ENCODE measurements at regions not wholly inside any gene's neighbourhood (a gene's known extent, or its start where the extent isn't known, plus 50 kb on each side); places are given as distances from the start of the nearest gene placed in this dataset.

GRCh38 chr10:124296121-124296812 is 122.5 kb downstream of the OAT start:
- no peaks in the 10 kb centered on the region for H3K27me3 ChIP-seq (ENCODE audit: control insufficient read depth in 1 of 2, insufficient read depth in 2 of 2, low read length in 2 of 2)
- H3K4me1 ChIP-seq (ENCODE audit: control insufficient read depth in 1 of 2, insufficient read depth in 2 of 2, low read length in 2 of 2), result no peaks in the 10 kb centered on the region
- H3K36me3 ChIP-seq (ENCODE audit: control insufficient read depth in 1 of 2, insufficient read depth in 2 of 2, low read length in 2 of 2), result no peaks in the 10 kb centered on the region
- peaks cover 5 to 7% of the 10 kb centered on the region in 2 donors for H3K9me3 ChIP-seq (ENCODE audit: control insufficient read depth in 1 of 2, low read length in 2 of 2)
- H3K4me3 ChIP-seq (ENCODE audit: low read depth in 1 of 2, low read length in 2 of 2), result no peak overlapping the region
- no peak overlapping the region for H3K27ac ChIP-seq (ENCODE audit: low read depth, low read length)
- no peak overlapping the region for H3K9ac ChIP-seq (ENCODE audit: low read depth in 1 of 2, low read length in 2 of 2)

DNA sequence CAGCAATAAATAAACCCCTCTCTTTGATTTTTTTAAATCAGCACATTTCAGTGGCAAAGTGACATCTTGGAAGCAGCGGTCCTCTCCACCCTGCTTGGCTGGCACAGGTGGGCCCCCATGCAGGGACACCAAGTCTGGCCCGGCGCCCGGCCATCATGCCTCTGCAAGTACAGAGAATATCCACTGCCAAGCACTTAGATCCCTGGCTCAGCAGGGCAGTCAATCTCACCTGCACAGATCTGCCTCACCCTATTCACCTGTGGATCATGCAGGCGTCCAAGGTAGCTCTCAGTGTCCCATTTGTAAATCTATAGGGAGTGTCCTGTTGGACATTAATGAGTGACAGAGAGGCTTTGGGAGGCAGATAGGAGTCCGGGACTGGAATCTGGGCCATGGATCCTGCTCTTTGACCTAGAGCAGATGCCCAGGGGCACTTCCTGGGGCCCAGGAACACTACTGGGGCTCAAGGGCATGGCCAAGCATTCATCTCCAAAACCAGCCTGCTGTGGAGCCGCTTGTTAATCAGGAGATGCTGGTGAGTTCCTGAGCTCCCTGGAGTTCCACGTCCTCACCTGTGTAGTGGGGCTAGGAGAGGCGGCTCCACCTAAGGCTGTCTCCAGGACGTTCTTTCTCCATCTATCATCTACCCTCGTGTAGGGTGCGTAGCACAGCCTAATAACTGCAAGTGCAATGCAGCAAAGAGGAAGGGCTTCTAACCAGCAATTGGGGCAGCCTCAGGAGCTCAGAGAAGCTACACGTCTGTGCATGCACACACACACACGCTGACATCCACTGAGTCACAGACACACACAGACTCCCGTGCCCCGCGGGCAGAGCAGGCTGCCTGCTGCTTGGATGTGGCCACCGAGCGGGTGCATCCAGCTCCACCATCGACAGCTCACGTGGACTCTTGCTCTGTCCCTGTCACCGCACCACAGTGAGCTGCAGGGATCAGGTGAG is 123.6 kb downstream of the OAT start:
- Histone ChIP-seq H3K4me1 (ENCODE audit: control insufficient read depth in 1 of 2, insufficient read depth in 2 of 2, low read length in 2 of 2) (peaks cover 0 to 6% of the 10 kb centered on the region in 2 donors), H3K27me3 (ENCODE audit: control insufficient read depth in 1 of 2, insufficient read depth in 2 of 2, low read length in 2 of 2) (no peaks in the 10 kb centered on the region), H3K4me3 (ENCODE audit: low read depth in 1 of 2, low read length in 2 of 2) (no peak overlapping the region), H3K9ac (ENCODE audit: low read depth in 1 of 2, low read length in 2 of 2) (no peak overlapping the region), H3K36me3 (ENCODE audit: control insufficient read depth in 1 of 2, insufficient read depth in 2 of 2, low read length in 2 of 2) (no peaks in the 10 kb centered on the region), H3K27ac (ENCODE audit: low read depth, low read length) (no peak overlapping the region), H3K9me3 (ENCODE audit: control insufficient read depth in 1 of 2, low read length in 2 of 2) (peaks cover 0 to 1% of the 10 kb centered on the region in 2 donors)

DNA sequence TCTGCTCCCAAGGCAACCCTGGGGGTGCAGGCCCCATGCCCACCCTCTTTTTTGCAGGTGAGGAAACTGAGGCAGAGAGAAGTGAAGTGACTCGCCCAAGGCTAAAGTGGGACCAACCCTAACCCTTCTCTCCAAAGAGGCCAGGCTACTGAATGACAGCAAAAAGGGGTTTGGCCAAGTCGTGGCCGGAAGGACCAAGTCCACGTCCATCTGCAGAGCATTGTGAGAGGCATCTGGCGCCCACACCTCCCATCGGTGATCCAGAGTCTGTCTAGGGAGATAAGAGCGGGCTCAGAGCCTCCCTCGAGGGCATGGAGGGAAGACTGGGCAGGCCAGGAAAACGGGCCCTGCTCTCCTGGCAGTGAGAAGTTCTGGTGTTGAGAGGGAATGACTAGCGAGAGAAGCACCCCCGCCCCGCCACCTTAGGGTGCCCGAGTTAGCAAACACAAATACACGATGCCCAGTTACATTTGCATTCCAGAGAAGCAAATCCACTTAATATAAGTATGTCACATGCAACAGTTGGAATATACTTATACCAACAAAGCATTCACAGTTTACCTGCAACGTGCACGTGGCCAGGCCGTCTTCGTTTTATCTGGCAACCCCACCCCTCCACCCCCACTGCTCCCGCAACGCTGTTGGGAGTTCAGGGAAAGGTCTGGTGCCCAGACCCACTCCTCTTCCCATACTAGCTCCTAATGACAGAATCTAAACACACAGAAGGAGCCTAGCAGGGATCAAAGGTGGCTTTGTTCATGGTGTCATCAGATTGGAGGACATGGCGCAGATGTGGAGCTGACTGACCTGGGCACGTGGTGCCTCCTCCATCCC is 124.9 kb downstream of the OAT start:
- Histone ChIP-seq H3K9ac (ENCODE audit: low read depth in 1 of 2, low read length in 2 of 2) (no peak overlapping the region), H3K4me1 (ENCODE audit: control insufficient read depth in 1 of 2, insufficient read depth in 2 of 2, low read length in 2 of 2) (peaks cover 0 to 11% of the 10 kb centered on the region in 2 donors), H3K9me3 (ENCODE audit: control insufficient read depth in 1 of 2, low read length in 2 of 2) (no peaks in the 10 kb centered on the region), H3K27ac (ENCODE audit: low read depth, low read length) (no peak overlapping the region), H3K27me3 (ENCODE audit: control insufficient read depth in 1 of 2, insufficient read depth in 2 of 2, low read length in 2 of 2) (no peaks in the 10 kb centered on the region), H3K36me3 (ENCODE audit: control insufficient read depth in 1 of 2, insufficient read depth in 2 of 2, low read length in 2 of 2) (no peaks in the 10 kb centered on the region), H3K4me3 (ENCODE audit: low read depth in 1 of 2, low read length in 2 of 2) (no peak overlapping the region)

- H3K9me3 ChIP-seq (ENCODE audit: control insufficient read depth in 1 of 2, low read length in 2 of 2), result no peaks in the 10 kb centered on the region
- H3K4me3 ChIP-seq (ENCODE audit: low read depth in 1 of 2, low read length in 2 of 2), result no peak overlapping the region
- H3K36me3 ChIP-seq (ENCODE audit: control insufficient read depth in 1 of 2, insufficient read depth in 2 of 2, low read length in 2 of 2), result no peaks in the 10 kb centered on the region
- peaks cover 0 to 11% of the 10 kb centered on the region in 2 donors for H3K4me1 ChIP-seq (ENCODE audit: control insufficient read depth in 1 of 2, insufficient read depth in 2 of 2, low read length in 2 of 2)
- no peaks in the 10 kb centered on the region for H3K27me3 ChIP-seq (ENCODE audit: control insufficient read depth in 1 of 2, insufficient read depth in 2 of 2, low read length in 2 of 2)
- H3K9ac ChIP-seq (ENCODE audit: low read depth in 1 of 2, low read length in 2 of 2), result no peak overlapping the region
- H3K27ac ChIP-seq (ENCODE audit: low read depth, low read length), result no peak overlapping the region
Observed at GRCh38 chr10:124292911-124293615, 125.7 kb downstream of the OAT start.

- Histone ChIP-seq H3K9me3 (ENCODE audit: control insufficient read depth in 1 of 2, low read length in 2 of 2) (no peaks in the 10 kb centered on the region), H3K4me1 (ENCODE audit: control insufficient read depth in 1 of 2, insufficient read depth in 2 of 2, low read length in 2 of 2) (peaks cover 0 to 11% of the 10 kb centered on the region in 2 donors), H3K27ac (ENCODE audit: low read depth, low read length) (peak overlapping the region; percentile 14), H3K27me3 (ENCODE audit: control insufficient read depth in 1 of 2, insufficient read depth in 2 of 2, low read length in 2 of 2) (no peaks in the 10 kb centered on the region), H3K4me3 (ENCODE audit: low read depth in 1 of 2, low read length in 2 of 2) (no peak overlapping the region), H3K36me3 (ENCODE audit: control insufficient read depth in 1 of 2, insufficient read depth in 2 of 2, low read length in 2 of 2) (no peaks in the 10 kb centered on the region), H3K9ac (ENCODE audit: low read depth in 1 of 2, low read length in 2 of 2) (no peak overlapping the region)
Observed at GRCh38 chr10:124291001-124291701, 127.6 kb downstream of the OAT start.

- Histone ChIP-seq H3K4me1 (ENCODE audit: control insufficient read depth in 1 of 2, insufficient read depth in 2 of 2, low read length in 2 of 2) (peaks cover 0 to 11% of the 10 kb centered on the region in 2 donors), H3K27ac (ENCODE audit: low read depth, low read length) (peak overlapping the region; percentile 14), H3K27me3 (ENCODE audit: control insufficient read depth in 1 of 2, insufficient read depth in 2 of 2, low read length in 2 of 2) (no peaks in the 10 kb centered on the region), H3K36me3 (ENCODE audit: control insufficient read depth in 1 of 2, insufficient read depth in 2 of 2, low read length in 2 of 2) (no peaks in the 10 kb centered on the region), H3K9me3 (ENCODE audit: control insufficient read depth in 1 of 2, low read length in 2 of 2) (no peaks in the 10 kb centered on the region), H3K4me3 (ENCODE audit: low read depth in 1 of 2, low read length in 2 of 2) (no peak overlapping the region), H3K9ac (ENCODE audit: low read depth in 1 of 2, low read length in 2 of 2) (no peak overlapping the region)
Observed at GRCh38 chr10:124289851-124290795, 128.6 kb downstream of the OAT start.

- Histone ChIP-seq H3K9ac (ENCODE audit: low read depth in 1 of 2, low read length in 2 of 2) (no peak overlapping the region), H3K9me3 (ENCODE audit: control insufficient read depth in 1 of 2, low read length in 2 of 2) (no peaks in the 10 kb centered on the region), H3K36me3 (ENCODE audit: control insufficient read depth in 1 of 2, insufficient read depth in 2 of 2, low read length in 2 of 2) (no peaks in the 10 kb centered on the region), H3K27ac (ENCODE audit: low read depth, low read length) (no peak overlapping the region), H3K4me3 (ENCODE audit: low read depth in 1 of 2, low read length in 2 of 2) (no peak overlapping the region), H3K27me3 (ENCODE audit: control insufficient read depth in 1 of 2, insufficient read depth in 2 of 2, low read length in 2 of 2) (no peaks in the 10 kb centered on the region), H3K4me1 (ENCODE audit: control insufficient read depth in 1 of 2, insufficient read depth in 2 of 2, low read length in 2 of 2) (peaks cover 0 to 11% of the 10 kb centered on the region in 2 donors)
Observed at GRCh38 chr10:124288928-124289850, 129.5 kb downstream of the OAT start.

DNA sequence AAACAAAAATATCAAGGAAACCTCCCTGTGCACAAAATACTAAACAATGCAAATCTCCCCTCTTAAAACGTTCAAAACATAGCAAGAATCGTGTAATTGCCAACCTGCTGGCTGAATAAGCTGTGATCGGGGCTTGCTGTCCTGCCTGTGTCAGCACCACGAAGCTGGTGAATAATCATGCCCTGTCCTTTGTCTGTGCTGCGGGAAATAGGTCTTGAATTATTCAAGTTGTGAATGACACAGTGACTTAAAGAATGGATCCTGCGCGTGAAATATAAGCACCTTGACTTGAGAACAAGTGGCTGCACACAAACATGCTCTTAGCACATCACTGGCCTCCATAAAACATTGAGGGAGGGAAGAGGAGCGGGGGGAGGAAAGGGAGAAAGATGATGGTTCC is 130.2 kb downstream of the OAT start:
- H3K4me1 ChIP-seq (ENCODE audit: control insufficient read depth in 1 of 2, insufficient read depth in 2 of 2, low read length in 2 of 2), result peaks cover 0 to 11% of the 10 kb centered on the region in 2 donors
- H3K9ac ChIP-seq (ENCODE audit: low read depth in 1 of 2, low read length in 2 of 2), result no peak overlapping the region
- no peaks in the 10 kb centered on the region for H3K36me3 ChIP-seq (ENCODE audit: control insufficient read depth in 1 of 2, insufficient read depth in 2 of 2, low read length in 2 of 2)
- H3K4me3 ChIP-seq (ENCODE audit: low read depth in 1 of 2, low read length in 2 of 2), result no peak overlapping the region
- no peak overlapping the region for H3K27ac ChIP-seq (ENCODE audit: low read depth, low read length)
- H3K9me3 ChIP-seq (ENCODE audit: control insufficient read depth in 1 of 2, low read length in 2 of 2), result no peaks in the 10 kb centered on the region
- no peaks in the 10 kb centered on the region for H3K27me3 ChIP-seq (ENCODE audit: control insufficient read depth in 1 of 2, insufficient read depth in 2 of 2, low read length in 2 of 2)
